22Rv1 (cell line): ENCODE measurements at regions not wholly inside any gene's neighbourhood (a gene's known extent, or its start where the extent isn't known, plus 50 kb on each side); places are given as distances from the start of the nearest gene placed in this dataset.

Experiments
- CTCF ChIP-seq: fragments of 450-650 bp; IDR thresholded peaks from 2 replicates; pipeline ENCODE4 v1.5.1; 2017; ENCODE audit warnings: mild to moderate bottlenecking
- ZFX ChIP-seq: fragments of 450-650 bp; IDR thresholded peaks from 2 replicates; pipeline ENCODE4 v1.6.1; 2017; ENCODE audit warnings: antibody characterized with exemption, borderline replicate concordance

- TF ChIP-seq CTCF: no peak
- TF ChIP-seq ZFX: no peak
These were observed 175.3 kb upstream of the AGR3 start for GRCh38 chr7:17057143-17057509.
